ENCODE measurements at regions not wholly inside any gene's neighbourhood (a gene's known extent, or its start where the extent isn't known, plus 50 kb on each side); places are given as distances from the start of the nearest gene placed in this dataset.
"Not testable (repeated sequence)": the region's sequence is repeated elsewhere in the genome, so short reads cannot be mapped to it uniquely, and the experiment has no call there.

GRCh38 chr9:67142392-67143107 lies 150.2 kb upstream of the SPATA31A3 start:
- H2AFZ ChIP-seq (ENCODE audit: low read depth, low read length); H3K4me1 ChIP-seq (replicated peaks in 1 of 2; ENCODE audit: control insufficient read depth in 2 of 2, insufficient read depth in 2 of 2, low read length in 2 of 2); H3K9me3 ChIP-seq (replicated peaks; ENCODE audit: control insufficient read depth, insufficient read depth, low read depth, low read length); H3K79me2 ChIP-seq (ENCODE audit: control insufficient read depth, insufficient read depth, low read length); H3K27ac ChIP-seq (ENCODE audit: extremely low read depth, low read depth, low read length); CTCF ChIA-PET (ENCODE audit: low intra/inter-chr PET ratio); DNase-seq (ENCODE audit: extremely low read depth in 1 of 4, low spot score in 3 of 4); FAIRE-seq; H4K20me1 ChIP-seq (replicated peaks; ENCODE audit: control insufficient read depth, insufficient read depth, low read length); H3K4me2 ChIP-seq (ENCODE audit: insufficient read depth, low read length); intact Hi-C loops (cut with micrococcal nuclease); ATAC-seq; H3K9ac ChIP-seq (ENCODE audit: insufficient read depth in 1 of 2, low read depth in 2 of 2, low read length in 2 of 2); in situ Hi-C loops (cut with MboI); POLR2A ChIA-PET; H3K36me3 ChIP-seq (ENCODE audit: control insufficient read depth, insufficient read depth, low read length); H3K4me3 ChIP-seq; H3K9me1 ChIP-seq (ENCODE audit: control insufficient read depth, insufficient read depth, low read length); BruUV-seq (replicated peaks); H3K27me3 ChIP-seq (ENCODE audit: control insufficient read depth in 2 of 2, insufficient read depth in 2 of 2, low read length in 2 of 2): not testable (repeated sequence)
- WGBS (ENCODE audit: insufficient coverage, low coverage, missing lambda C conversion rate) = no CpG with 5 or more reads among the region's 11 CpGs

- no CpG with 5 or more reads among the region's 2 CpGs for WGBS (ENCODE audit: insufficient coverage, low coverage, missing lambda C conversion rate)
- H3K9ac ChIP-seq (ENCODE audit: insufficient read depth in 1 of 2, low read depth in 2 of 2, low read length in 2 of 2); H3K27ac ChIP-seq (ENCODE audit: extremely low read depth, low read depth, low read length); H4K20me1 ChIP-seq (replicated peaks; ENCODE audit: control insufficient read depth, insufficient read depth, low read length); DNase-seq (ENCODE audit: extremely low read depth in 1 of 4, low spot score in 3 of 4); H3K27me3 ChIP-seq (ENCODE audit: control insufficient read depth in 2 of 2, insufficient read depth in 2 of 2, low read length in 2 of 2); H3K36me3 ChIP-seq (ENCODE audit: control insufficient read depth, insufficient read depth, low read length); intact Hi-C loops (cut with micrococcal nuclease); H3K4me3 ChIP-seq; H3K9me3 ChIP-seq (replicated peaks; ENCODE audit: control insufficient read depth, insufficient read depth, low read depth, low read length); ATAC-seq; H3K4me2 ChIP-seq (ENCODE audit: insufficient read depth, low read length); H3K4me1 ChIP-seq (replicated peaks in 1 of 2; ENCODE audit: control insufficient read depth in 2 of 2, insufficient read depth in 2 of 2, low read length in 2 of 2); BruUV-seq (replicated peaks); H2AFZ ChIP-seq (ENCODE audit: low read depth, low read length); FAIRE-seq; H3K9me1 ChIP-seq (ENCODE audit: control insufficient read depth, insufficient read depth, low read length); POLR2A ChIA-PET; in situ Hi-C loops (cut with MboI); H3K79me2 ChIP-seq (ENCODE audit: control insufficient read depth, insufficient read depth, low read length); CTCF ChIA-PET (ENCODE audit: low intra/inter-chr PET ratio): not testable (repeated sequence)
Observed at GRCh38 chr9:67136376-67136775, 144.0 kb upstream of the SPATA31A3 start.

GRCh38 chr9:67133124-67133523 lies 140.8 kb upstream of the SPATA31A3 start:
- H3K9ac ChIP-seq (ENCODE audit: insufficient read depth in 1 of 2, low read depth in 2 of 2, low read length in 2 of 2); H3K79me2 ChIP-seq (ENCODE audit: control insufficient read depth, insufficient read depth, low read length); POLR2A ChIA-PET; H3K4me3 ChIP-seq; ATAC-seq; H4K20me1 ChIP-seq (replicated peaks; ENCODE audit: control insufficient read depth, insufficient read depth, low read length); H3K27ac ChIP-seq (ENCODE audit: extremely low read depth, low read depth, low read length); H3K36me3 ChIP-seq (ENCODE audit: control insufficient read depth, insufficient read depth, low read length); FAIRE-seq; H3K27me3 ChIP-seq (ENCODE audit: control insufficient read depth in 2 of 2, insufficient read depth in 2 of 2, low read length in 2 of 2); H3K4me1 ChIP-seq (replicated peaks in 1 of 2; ENCODE audit: control insufficient read depth in 2 of 2, insufficient read depth in 2 of 2, low read length in 2 of 2); H3K9me3 ChIP-seq (replicated peaks; ENCODE audit: control insufficient read depth, insufficient read depth, low read depth, low read length); H2AFZ ChIP-seq (ENCODE audit: low read depth, low read length); in situ Hi-C loops (cut with MboI); CTCF ChIA-PET (ENCODE audit: low intra/inter-chr PET ratio); H3K9me1 ChIP-seq (ENCODE audit: control insufficient read depth, insufficient read depth, low read length); H3K4me2 ChIP-seq (ENCODE audit: insufficient read depth, low read length); intact Hi-C loops (cut with micrococcal nuclease); BruUV-seq (replicated peaks); DNase-seq (ENCODE audit: extremely low read depth in 1 of 4, low spot score in 3 of 4): not testable (repeated sequence)
- WGBS (ENCODE audit: insufficient coverage, low coverage, missing lambda C conversion rate) = 0% methylated on average over 1 of the region's 2 CpGs

GRCh38 chr9:67116761-67117160 lies 124.4 kb upstream of the SPATA31A3 start:
- POLR2A ChIA-PET; intact Hi-C loops (cut with micrococcal nuclease); H3K4me3 ChIP-seq; CTCF ChIA-PET (ENCODE audit: low intra/inter-chr PET ratio); FAIRE-seq; in situ Hi-C loops (cut with MboI); DNase-seq (ENCODE audit: extremely low read depth in 1 of 4, low spot score in 3 of 4); H2AFZ ChIP-seq (ENCODE audit: low read depth, low read length); BruUV-seq (replicated peaks); H3K9ac ChIP-seq (ENCODE audit: insufficient read depth in 1 of 2, low read depth in 2 of 2, low read length in 2 of 2); ATAC-seq; H3K9me3 ChIP-seq (replicated peaks; ENCODE audit: control insufficient read depth, insufficient read depth, low read depth, low read length); H3K79me2 ChIP-seq (ENCODE audit: control insufficient read depth, insufficient read depth, low read length); H3K9me1 ChIP-seq (ENCODE audit: control insufficient read depth, insufficient read depth, low read length); H3K27me3 ChIP-seq (ENCODE audit: control insufficient read depth in 2 of 2, insufficient read depth in 2 of 2, low read length in 2 of 2); H4K20me1 ChIP-seq (replicated peaks; ENCODE audit: control insufficient read depth, insufficient read depth, low read length); H3K4me1 ChIP-seq (replicated peaks in 1 of 2; ENCODE audit: control insufficient read depth in 2 of 2, insufficient read depth in 2 of 2, low read length in 2 of 2); H3K36me3 ChIP-seq (ENCODE audit: control insufficient read depth, insufficient read depth, low read length); H3K4me2 ChIP-seq (ENCODE audit: insufficient read depth, low read length); H3K27ac ChIP-seq (ENCODE audit: extremely low read depth, low read depth, low read length): not testable (repeated sequence)
- WGBS (ENCODE audit: insufficient coverage, low coverage, missing lambda C conversion rate) = no CpG with 5 or more reads among the region's 6 CpGs
